Thymus (tissue), 11 donors: ENCODE measurements at regions not wholly inside any gene's neighbourhood (a gene's known extent, or its start where the extent isn't known, plus 50 kb on each side); places are given as distances from the start of the nearest gene placed in this dataset.

Source experiments
- DNase-seq, 9 donors: peaks; one replicate each; pipeline ENCODE4 v3.0.0-alpha.2; 2013; ENCODE audit warnings: low spot score in 9 of 9, low read depth in 6 of 9, missing footprints in 1 of 9
- H3K27ac ChIP-seq, 2 donors: one replicate each; pipeline ENCODE4 v1.5.1; 2013; ENCODE audit warnings: control low read depth in 1 of 2, low read depth in 1 of 2, low read length in 1 of 2, mild to moderate bottlenecking in 1 of 2, moderate library complexity in 1 of 2
- H3K27me3 ChIP-seq, 2 donors: one replicate each; pipeline ENCODE4 v1.5.1; 2013; ENCODE audit warnings: low read length in 1 of 2; ENCODE audit not compliant: control insufficient read depth in 2 of 2, insufficient read depth in 1 of 2
- H3K36me3 ChIP-seq, 2 donors: one replicate each; pipeline ENCODE4 v1.5.1; 2013; ENCODE audit warnings: low read length in 1 of 2, mild to moderate bottlenecking in 1 of 2, moderate library complexity in 1 of 2; ENCODE audit not compliant: control insufficient read depth in 2 of 2, insufficient read depth in 2 of 2
- H3K4me1 ChIP-seq, 2 donors: one replicate each; pipeline ENCODE4 v1.5.1; 2013; ENCODE audit warnings: low read length in 2 of 2; ENCODE audit not compliant: control insufficient read depth in 2 of 2, insufficient read depth in 2 of 2
- H3K4me3 ChIP-seq, 2 donors: one replicate each; pipeline ENCODE4 v1.5.1; 2013; ENCODE audit warnings: low read length in 2 of 2, control low read depth in 1 of 2, mild to moderate bottlenecking in 1 of 2
- H3K9me3 ChIP-seq, 2 donors: one replicate each; pipeline ENCODE4 v1.5.1; 2013; ENCODE audit warnings: low read length in 1 of 2, mild to moderate bottlenecking in 1 of 2; ENCODE audit not compliant: control insufficient read depth in 2 of 2, insufficient read depth in 1 of 2
- WGBS: extraction: QIAGEN DNeasy Blood & Tissue Kit; methylation state at CpG from one replicate; pipeline ENCODE4 v1.1.7; 2013; 5-methylcytosine and 5-hydroxymethylcytosine counted together
- donor health status: healthy.

DNA sequence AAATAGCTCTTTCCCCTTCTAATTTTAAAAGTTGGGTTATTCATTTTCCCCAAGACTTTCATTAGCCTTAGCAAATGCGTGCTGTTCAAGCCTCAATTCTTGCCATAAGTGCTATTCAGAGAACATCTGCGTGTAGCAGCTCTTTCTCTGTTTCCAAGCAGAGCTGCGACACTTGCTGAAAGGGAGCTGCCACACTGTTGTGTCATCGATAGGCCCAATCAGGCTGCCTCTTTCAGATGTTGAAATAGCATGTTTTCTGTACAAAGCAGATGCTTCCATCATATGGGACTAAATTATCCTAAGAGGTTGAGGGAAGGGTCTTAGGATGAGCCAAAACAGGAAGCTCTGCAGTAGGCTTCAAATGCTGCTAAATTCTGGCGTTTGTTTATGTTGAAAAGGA, 220.9 kb upstream of the CDC14C start:
- Histone ChIP-seq H3K4me1 (no peaks in the 10 kb centered on the region), H3K4me3 (no peak overlapping the region), H3K9me3 (no peaks in the 10 kb centered on the region), H3K27me3 (no peaks in the 10 kb centered on the region), H3K27ac (no peak overlapping the region), H3K36me3 (no peaks in the 10 kb centered on the region)
- no peak for DNase-seq
- 89% methylated on average over 5 of the region's 5 CpGs for WGBS

DNA sequence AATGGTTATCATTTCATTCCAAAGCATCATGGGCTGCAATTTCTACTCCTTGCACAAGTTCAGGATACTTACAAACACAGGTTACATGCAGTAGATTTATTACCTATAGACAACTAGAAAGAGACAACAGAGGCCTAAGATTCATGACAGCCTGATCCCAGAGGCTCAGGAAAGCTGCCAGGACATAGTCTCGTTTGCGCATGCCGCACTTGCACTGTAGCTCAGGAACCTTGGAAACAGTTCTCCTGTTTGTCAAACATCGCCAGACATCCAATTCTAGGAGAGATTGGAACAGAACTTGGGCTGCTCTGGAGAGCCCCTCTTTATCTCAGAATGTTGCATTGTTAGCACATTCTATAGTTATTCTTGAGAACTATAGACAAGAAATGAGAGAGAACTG, 216.2 kb upstream of the CDC14C start:
- Histone ChIP-seq H3K4me1 (no peaks in the 10 kb centered on the region), H3K27ac (no peak overlapping the region), H3K36me3 (no peaks in the 10 kb centered on the region), H3K27me3 (no peaks in the 10 kb centered on the region), H3K4me3 (no peak overlapping the region), H3K9me3 (no peaks in the 10 kb centered on the region)
- 85% methylated on average over 4 of the region's 4 CpGs for WGBS
- no peak for DNase-seq

DNA sequence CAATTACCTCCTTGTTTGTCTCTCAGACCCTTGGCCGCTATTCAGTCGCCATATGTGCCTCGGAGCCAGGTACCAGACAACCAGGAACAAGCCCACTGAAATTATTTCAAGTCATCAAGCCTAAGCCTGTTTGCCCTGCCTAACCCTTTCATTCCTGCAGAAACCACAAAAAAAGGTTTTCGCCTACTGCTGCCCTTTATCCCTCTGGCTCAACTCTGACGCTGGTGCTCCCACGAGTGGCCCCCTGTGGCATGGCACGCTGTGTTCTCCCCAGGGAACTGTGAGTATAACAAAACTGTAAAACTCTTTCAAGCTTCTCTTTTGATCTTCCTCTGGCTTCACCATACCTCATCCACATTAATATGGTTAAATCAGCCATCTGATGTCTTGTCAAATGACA, 215.7 kb upstream of the CDC14C start:
- no peaks in the 10 kb centered on the region for H3K36me3 ChIP-seq
- H3K9me3 ChIP-seq: no peaks in the 10 kb centered on the region
- 58% methylated on average over 7 of the region's 7 CpGs for WGBS

DNA sequence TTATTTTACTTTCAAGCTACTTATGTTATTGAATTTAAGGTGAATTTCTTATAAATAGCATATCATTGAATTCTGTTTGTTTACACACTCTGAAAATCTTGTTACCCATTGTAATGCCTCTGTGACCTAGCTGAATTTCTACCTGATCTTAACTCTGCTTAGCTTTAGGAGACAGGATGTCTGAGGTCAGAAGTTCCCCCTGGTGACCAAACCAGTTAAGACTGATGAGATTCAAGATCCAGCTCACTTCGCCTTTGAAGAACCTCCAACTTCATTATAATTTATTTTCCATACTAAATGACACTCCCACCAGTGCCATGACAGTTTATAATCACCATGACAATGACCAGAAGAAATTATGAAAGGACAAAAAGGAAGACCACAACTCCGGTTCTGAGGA, 213.4 kb upstream of the CDC14C start:
- H3K36me3 ChIP-seq: no peaks in the 10 kb centered on the region
- peak in 3 of 9 donors; percentile 5 to 31 (median 13) for DNase-seq
- H3K9me3 ChIP-seq: no peaks in the 10 kb centered on the region
- H3K4me3 ChIP-seq: no peak overlapping the region
- no peaks in the 10 kb centered on the region for H3K4me1 ChIP-seq
- no peak overlapping the region for H3K27ac ChIP-seq
- WGBS: 81% methylated on average over 2 of the region's 2 CpGs
- no peaks in the 10 kb centered on the region for H3K27me3 ChIP-seq

More for the DNA sequence above, 215.7 kb upstream of the CDC14C start:
- Histone ChIP-seq H3K4me3 (no peak overlapping the region), H3K27ac (no peak overlapping the region), H3K27me3 (no peaks in the 10 kb centered on the region), H3K4me1 (no peaks in the 10 kb centered on the region)
- no peak for DNase-seq

DNA sequence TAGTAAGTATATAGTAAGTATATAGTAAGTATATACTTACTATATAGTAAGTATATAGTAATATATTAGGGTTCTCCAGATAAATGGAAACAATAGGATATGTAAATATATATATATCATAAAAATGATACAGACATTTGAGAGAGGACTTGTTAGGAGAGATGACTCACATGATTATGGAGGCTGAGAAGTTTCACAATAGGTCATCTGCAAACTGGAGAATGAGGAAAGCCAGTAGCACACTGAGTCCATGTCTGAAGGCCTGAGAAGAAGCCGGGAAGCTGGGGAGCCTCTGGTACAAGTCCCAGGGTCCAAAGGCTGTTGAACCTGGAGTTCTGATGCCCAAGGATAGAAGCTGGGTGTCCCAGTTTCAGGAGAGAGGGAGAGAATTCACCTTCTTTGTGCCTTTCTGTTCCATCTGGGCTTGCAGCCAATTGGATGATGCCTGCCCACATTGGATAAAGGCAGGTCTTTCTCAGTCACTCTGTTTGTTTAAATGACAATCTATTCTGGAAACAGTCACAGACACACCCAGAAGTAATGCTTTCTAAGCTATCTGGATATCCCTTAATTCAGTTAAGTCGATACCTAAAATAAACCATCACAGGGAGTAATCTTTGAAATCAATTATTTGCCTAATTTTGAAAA, 205.5 kb upstream of the CDC14C start:
- no peaks in the 10 kb centered on the region for H3K36me3 ChIP-seq
- no peaks in the 10 kb centered on the region for H3K27me3 ChIP-seq
- H3K27ac ChIP-seq: no peak overlapping the region
- WGBS: 94% methylated on average over 2 of the region's 2 CpGs
- H3K4me1 ChIP-seq: no peaks in the 10 kb centered on the region
- H3K9me3 ChIP-seq: no peaks in the 10 kb centered on the region
- H3K4me3 ChIP-seq: no peak overlapping the region
- no peak for DNase-seq

DNA sequence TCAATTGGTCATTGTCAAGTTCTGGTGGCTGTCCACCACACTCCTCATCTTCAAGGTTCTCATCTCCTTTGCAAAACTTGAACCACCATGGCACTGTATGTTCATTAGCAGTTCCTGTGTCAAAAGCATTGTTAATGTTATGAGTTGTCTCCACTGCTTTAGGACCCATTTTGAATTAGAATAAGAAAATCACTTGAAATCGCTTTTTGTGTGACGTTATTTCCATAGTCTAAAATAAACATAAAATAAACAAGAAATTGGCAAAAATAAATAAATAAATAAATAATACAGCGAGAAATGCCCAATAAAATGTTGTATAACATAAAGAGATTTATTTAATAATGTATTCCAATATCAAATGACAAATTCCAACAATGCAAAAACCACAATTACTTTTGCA, 195.5 kb upstream of the CDC14C start:
- no peaks in the 10 kb centered on the region for H3K36me3 ChIP-seq
- no peaks in the 10 kb centered on the region for H3K27me3 ChIP-seq
- no peaks in the 10 kb centered on the region for H3K4me1 ChIP-seq
- 91% methylated on average over 3 of the region's 3 CpGs for WGBS
- H3K27ac ChIP-seq: no peak overlapping the region
- H3K4me3 ChIP-seq: no peak overlapping the region
- no peak for DNase-seq
- peaks cover 0 to 2% of the 10 kb centered on the region in 2 donors for H3K9me3 ChIP-seq

DNA sequence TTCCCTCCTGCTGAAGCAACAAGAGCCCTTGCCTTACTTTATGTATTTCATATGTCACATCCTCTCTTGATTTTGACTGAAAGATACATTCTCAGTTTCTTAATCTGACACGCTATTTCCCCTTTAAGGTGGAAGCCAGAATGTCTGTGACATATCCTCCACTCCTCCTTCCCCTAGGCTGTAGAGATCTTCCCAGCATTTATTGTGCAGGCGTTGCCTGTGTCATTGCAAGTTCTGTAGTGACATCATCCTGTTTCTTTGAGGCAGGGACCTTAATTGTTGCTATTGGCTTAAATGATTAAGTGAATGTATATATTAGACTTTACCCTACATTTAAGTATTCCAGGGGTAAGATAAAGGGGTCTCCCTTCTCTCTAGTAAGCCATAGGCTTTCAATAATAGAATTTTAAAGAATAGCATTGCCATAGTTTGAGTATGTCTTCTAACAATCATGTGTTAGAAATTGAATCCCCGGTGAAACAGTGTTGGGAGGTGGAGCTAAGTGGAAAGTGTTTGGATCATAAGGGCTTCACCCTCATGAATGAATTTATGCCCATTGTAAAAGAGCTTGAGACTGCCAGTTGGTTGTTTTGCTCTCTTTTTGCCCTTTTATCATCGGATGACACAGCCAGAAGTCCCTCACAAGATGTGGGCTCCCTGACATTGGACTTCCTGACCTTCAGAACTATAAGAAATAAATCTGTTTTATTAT, 189.5 kb upstream of the CDC14C start:
- peaks cover 0 to 8% of the 10 kb centered on the region in 2 donors for H3K9me3 ChIP-seq
- no peak overlapping the region for H3K27ac ChIP-seq
- H3K27me3 ChIP-seq: no peaks in the 10 kb centered on the region
- no peak overlapping the region for H3K4me3 ChIP-seq
- H3K36me3 ChIP-seq: no peaks in the 10 kb centered on the region
- 75% methylated on average over 4 of the region's 4 CpGs for WGBS
- no peaks in the 10 kb centered on the region for H3K4me1 ChIP-seq
- DNase-seq: peak in 1 of 9 donors; percentile 9

DNA sequence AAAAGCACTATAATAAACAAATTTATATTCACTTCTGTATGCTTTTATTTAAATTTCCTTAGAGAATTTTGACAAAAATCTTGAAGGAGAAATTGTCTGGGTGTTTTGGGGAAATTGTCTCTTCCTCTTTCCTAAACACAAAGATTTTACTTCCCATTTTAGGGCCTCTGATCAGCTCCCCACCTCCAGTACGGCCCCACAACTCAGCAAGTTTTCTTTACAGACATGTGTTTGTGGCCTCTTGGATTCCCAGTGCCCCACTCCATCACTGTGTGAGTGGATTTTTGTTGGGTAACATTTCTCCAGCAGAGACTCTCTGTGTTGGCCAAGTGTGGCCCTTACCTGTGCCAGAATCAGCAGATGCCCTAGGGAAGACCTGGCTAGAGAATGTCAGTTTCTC, 182.8 kb upstream of the CDC14C start:
- DNase-seq: no peak
- 14% methylated on average over 1 of the region's 1 CpG for WGBS
- H3K4me3 ChIP-seq: no peak overlapping the region
- H3K36me3 ChIP-seq: no peaks in the 10 kb centered on the region
- H3K27ac ChIP-seq: no peak overlapping the region
- peaks cover 0 to 8% of the 10 kb centered on the region in 2 donors for H3K9me3 ChIP-seq
- H3K27me3 ChIP-seq: no peaks in the 10 kb centered on the region
- H3K4me1 ChIP-seq: no peaks in the 10 kb centered on the region

DNA sequence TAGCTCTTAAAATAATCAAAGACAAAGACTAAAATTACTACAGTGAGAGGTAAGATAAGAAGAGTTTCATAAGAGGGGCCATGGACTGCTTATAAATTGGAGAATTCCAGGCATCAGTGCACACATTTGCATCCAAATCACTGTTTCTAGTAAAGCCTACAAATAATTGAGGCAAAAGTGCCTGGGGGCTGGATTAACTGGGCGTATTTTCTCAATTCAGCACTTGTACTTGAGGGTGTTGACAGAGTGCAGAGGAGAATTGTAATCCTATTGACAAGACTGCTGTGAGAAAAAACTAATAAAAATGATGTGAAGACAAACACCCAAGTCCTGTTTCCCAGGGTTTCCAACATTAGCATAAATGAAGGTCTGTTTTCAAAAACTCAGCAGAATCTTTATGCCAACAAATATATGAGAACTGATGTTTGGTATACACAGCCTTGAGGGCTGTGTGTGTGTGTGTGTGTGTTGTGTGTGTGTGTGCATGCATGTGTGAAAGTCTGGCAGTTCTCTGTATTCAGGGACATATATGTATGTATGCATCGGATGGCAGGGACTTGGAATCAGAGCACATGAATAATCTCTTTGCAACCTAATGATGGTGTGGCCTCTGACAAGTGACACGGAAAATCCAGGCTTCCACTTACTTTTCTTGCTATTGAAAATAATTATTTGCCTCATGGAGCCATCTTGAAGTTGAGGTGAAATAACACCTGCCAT, 182.1 kb upstream of the CDC14C start:
- no peak overlapping the region for H3K4me3 ChIP-seq
- H3K27ac ChIP-seq: no peak overlapping the region
- H3K36me3 ChIP-seq: no peaks in the 10 kb centered on the region
- 95% methylated on average over 3 of the region's 3 CpGs for WGBS
- no peaks in the 10 kb centered on the region for H3K27me3 ChIP-seq
- H3K9me3 ChIP-seq: peaks cover 0 to 8% of the 10 kb centered on the region in 2 donors
- no peak for DNase-seq
- H3K4me1 ChIP-seq: no peaks in the 10 kb centered on the region
